ENCODE measurements at regions not wholly inside any gene's neighbourhood (a gene's known extent, or its start where the extent isn't known, plus 50 kb on each side); places are given as distances from the start of the nearest gene placed in this dataset.

- H3K4me1 ChIP-seq (ENCODE audit: insufficient read depth, low read length): peaks cover 3% of the 10 kb centered on the region
- Mint-ChIP-seq H3K36me3 (ENCODE audit: insufficient read depth in 1 of 3, low read depth in 3 of 3) (peaks cover 0 to 4% (median 0%) of the 10 kb centered on the region in 3 experiments; a peak in 2 of 7 replicates), H3K4me1 (peaks cover 33 to 39% of the 10 kb centered on the region in 2 experiments), H3K27ac (peak overlapping the region in 2 of 3 experiments; percentile 20 to 25; a peak in 2 of 7 replicates), H3K27me3 (ENCODE audit: low read depth) (peaks cover 82% of the 10 kb centered on the region), H3K9me3 (peaks cover 3 to 7% of the 10 kb centered on the region in 2 experiments; a peak in 4 of 5 replicates), H3K4me3 (no peak overlapping the region)
- H2BK15ac ChIP-seq (ENCODE audit: low read depth, low read length): no peak overlapping the region
- no peak overlapping the region for H4K5ac ChIP-seq (ENCODE audit: insufficient read length, low read depth, low read length)
- H3K14ac ChIP-seq (ENCODE audit: insufficient read depth, low read length): no peak overlapping the region
- no peak overlapping the region for H3K23ac ChIP-seq (ENCODE audit: insufficient read length, low read depth, low read length)
- WGBS (ENCODE audit: extremely low coverage, insufficient read length, low lambda C conversion rate): no CpG with 5 or more reads among the region's 7 CpGs
- H2BK12ac ChIP-seq (ENCODE audit: insufficient read length, low read depth, low read length): no peak overlapping the region
- peak; percentile 32; the same call in 1 of the 3 replicates for TF ChIP-seq CTCF (conservative IDR thresholded peaks at IDR 0.05)
- H3K79me2 ChIP-seq (ENCODE audit: insufficient read depth, low read length): no peaks in the 10 kb centered on the region
- H3T11ph ChIP-seq (ENCODE audit: low read length): no peak overlapping the region
- H3K4me2 ChIP-seq (ENCODE audit: insufficient read depth, insufficient read length, low read length): no peak overlapping the region
- no peaks in the 10 kb centered on the region for H4K20me1 ChIP-seq (ENCODE audit: control insufficient read depth, insufficient read depth, insufficient read length)
- H3K27ac ChIP-seq (ENCODE audit: insufficient read length, low read depth, low read length): no peak overlapping the region
- no peak overlapping the region for H4K91ac ChIP-seq (ENCODE audit: insufficient read length, low read depth, low read length)
- no peak overlapping the region for H3K4ac ChIP-seq (ENCODE audit: low read depth, low read length)
- H3K9me3 ChIP-seq (ENCODE audit: control insufficient read depth, low read depth, low read length): no peaks in the 10 kb centered on the region
- no peaks in the 10 kb centered on the region for H3K27me3 ChIP-seq (ENCODE audit: insufficient read depth, low read length)
- H2BK20ac ChIP-seq (ENCODE audit: low read depth, low read length, poor library complexity, severe bottlenecking): no peak overlapping the region
- no peak overlapping the region for H3K56ac ChIP-seq (ENCODE audit: insufficient read length, low read depth, low read length)
- no peak overlapping the region for H3K18ac ChIP-seq (ENCODE audit: insufficient read length, low read depth, low read length)
- no peak overlapping the region for H3K9ac ChIP-seq (ENCODE audit: extremely low read depth, insufficient read length, low read length)
- no peak overlapping the region for H2AK5ac ChIP-seq (ENCODE audit: insufficient read length, low read length)
- no peak overlapping the region for H2AFZ ChIP-seq (ENCODE audit: low read length)
- H4K8ac ChIP-seq (replicated peaks; ENCODE audit: insufficient read length, low read depth, low read length): no peak overlapping the region
- no peak overlapping the region for H2BK120ac ChIP-seq (ENCODE audit: low read depth, low read length, poor library complexity, severe bottlenecking)
- H3K23me2 ChIP-seq (ENCODE audit: insufficient read length, low read depth, low read length, poor library complexity, severe bottlenecking): no peaks in the 10 kb centered on the region
- H2BK5ac ChIP-seq (ENCODE audit: insufficient read length, low read length): no peak overlapping the region
- peak; percentile 38 for DNase-seq
- no peaks in the 10 kb centered on the region for H3K79me1 ChIP-seq (ENCODE audit: insufficient read depth, low read depth, low read length, poor library complexity, severe bottlenecking)
Measured at GRCh38 chr14:58772794-58773620, 135.2 kb downstream of the DACT1 start.
